HG02610 (cell line): ENCODE measurements at regions not wholly inside any gene's neighbourhood (a gene's known extent, or its start where the extent isn't known, plus 50 kb on each side); places are given as distances from the start of the nearest gene placed in this dataset.

Experiments used
- ATAC-seq: cut with Tn5 transposase; IDR thresholded peaks from one replicate; pipeline ENCODE4 v1.9.1; 2021; ENCODE audit warnings: mild to moderate bottlenecking, moderate library complexity; ENCODE audit not compliant: unreplicated experiment

- ATAC-seq: peak; percentile 43
These were observed 238.8 kb downstream of the EDEM1 start for GRCh38 chr3:5426094-5426883.

GRCh38 chr3:5427021-5427420, 239.5 kb downstream of the EDEM1 start:
- no peak for ATAC-seq

GRCh38 chr3:5427938-5428337, 240.4 kb downstream of the EDEM1 start:
- no peak for ATAC-seq

DNA sequence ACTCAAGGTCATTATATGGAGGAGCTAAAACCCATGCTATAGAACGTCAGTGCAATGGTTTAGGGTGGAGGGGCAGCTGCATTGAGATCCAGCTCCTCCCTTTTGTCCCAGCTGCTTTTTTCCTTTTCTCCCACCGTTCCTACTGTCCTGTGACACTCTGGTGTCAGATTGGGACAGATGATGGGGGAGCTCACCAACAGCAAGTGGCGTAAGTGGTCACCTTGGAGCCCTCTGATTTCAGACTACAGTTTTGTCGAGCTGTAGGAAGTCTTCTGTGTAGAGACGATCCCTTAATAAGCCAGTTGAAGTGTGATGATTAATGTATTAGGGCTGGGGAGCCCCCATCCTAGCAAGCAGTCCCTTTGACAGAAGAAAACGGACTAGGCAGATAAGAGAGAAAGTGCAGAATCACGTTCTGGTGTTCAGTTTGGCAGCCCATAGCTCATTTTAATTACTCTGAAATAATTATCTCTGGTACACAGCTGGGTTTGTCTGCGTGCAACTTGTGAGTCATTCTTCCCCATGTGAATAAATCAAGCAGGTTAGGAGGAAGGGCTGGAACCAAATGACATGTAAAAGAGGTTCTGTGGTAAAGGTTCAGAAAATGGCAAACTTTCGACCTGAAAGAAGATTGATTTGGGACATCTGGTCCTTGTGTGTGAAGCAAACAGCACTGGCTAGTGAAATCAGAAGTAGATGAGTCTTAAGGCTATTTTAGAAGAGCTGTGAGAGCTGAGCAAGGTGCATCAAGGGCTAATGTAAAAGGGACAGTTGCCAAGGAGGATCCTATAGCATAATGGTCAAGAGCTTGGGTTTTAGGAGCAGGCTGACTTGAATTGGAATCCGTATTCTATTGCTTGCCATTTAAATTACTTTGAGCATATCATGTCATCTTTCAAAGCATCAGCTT, 241.4 kb downstream of the EDEM1 start:
- peak; percentile 92 for ATAC-seq

- no peak for ATAC-seq
These were observed 242.0 kb downstream of the EDEM1 start for GRCh38 chr3:5429517-5429890.

DNA sequence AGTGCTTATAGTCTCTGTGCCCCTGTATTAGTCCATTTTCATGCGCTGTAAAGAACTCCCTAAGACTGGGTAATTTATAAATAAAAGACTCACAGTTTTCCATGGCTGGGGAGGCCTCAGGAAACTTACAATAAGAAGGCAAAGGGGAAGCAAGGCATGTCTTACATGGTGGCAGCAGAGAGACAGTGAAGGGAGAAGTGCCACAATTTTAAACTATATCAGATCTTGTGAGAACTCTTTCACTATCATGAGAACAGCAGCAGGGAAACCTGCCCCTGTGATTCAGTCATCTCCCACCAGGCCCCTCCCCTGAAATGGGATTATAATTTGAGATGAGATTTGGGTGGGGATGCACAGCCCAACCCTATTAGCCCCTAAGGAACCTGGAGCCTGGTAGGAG, 243.2 kb downstream of the EDEM1 start:
- no peak for ATAC-seq

DNA sequence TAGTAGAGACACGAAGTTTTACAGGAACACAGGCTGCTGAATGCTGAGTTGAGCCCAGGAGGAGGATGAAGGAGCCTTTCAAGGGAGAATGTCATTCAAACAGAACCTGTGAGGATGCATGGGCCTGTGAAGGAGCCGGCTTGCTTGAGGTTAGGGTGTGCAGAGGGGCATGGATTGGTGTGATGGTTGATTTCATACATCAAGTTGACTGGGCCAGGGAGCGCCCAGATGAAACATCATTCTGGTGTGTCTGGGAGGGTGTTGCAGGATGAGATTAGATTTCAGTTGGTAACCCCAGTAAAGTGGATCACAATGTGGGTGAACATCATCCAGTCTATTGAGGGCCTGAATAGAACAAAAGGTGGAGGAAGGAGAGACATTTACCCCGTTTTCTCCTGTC, 243.6 kb downstream of the EDEM1 start:
- ATAC-seq: no peak

GRCh38 chr3:5431811-5432378, 244.4 kb downstream of the EDEM1 start:
- ATAC-seq: no peak

- ATAC-seq: no peak
These were observed 249.8 kb downstream of the EDEM1 start for GRCh38 chr3:5437296-5437782.

DNA sequence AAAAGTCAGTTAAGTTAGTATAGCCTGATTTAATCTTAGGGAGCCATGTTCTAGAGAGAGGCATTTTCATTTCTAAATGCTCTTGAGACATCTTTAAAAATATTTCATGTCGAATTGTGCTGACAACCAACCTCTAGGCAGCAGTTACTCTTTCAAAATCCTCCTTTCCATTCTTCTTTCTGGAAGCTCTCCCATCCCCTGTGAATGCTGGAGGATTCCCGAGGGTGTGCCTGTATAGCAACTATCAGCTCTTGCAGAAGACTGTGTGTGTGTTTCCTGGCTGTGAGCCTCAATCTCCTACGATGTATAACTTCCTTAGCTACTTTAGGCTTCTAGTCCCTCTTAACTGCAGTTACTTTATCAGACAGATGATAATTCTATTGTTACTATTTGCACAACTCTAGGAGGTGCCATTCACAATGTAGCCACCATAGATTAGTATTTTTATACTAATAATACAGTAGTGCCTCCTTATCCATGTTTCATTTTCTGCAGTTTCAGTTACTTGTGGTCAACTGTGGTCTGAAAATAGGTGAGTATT, 250.3 kb downstream of the EDEM1 start:
- ATAC-seq: no peak

DNA sequence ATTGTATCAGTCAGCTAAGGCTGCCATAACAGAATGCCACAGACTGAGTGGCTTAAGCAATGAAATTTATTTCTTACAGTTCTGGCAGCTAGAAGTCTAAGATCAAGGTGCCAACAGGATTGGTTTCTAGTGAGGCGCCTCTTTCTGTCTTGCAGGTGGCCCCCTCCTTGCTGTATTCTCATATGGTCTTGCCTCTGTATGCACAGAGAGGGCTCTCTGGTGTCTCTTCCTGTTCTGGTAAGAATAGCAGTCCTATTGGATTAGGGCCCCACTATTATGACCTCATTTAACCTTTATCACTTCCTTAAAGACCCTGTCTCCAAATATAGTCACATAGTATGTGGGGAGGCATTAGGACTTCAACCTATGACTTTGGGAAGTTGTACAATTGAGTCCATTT, 253.9 kb downstream of the EDEM1 start:
- ATAC-seq: no peak

DNA sequence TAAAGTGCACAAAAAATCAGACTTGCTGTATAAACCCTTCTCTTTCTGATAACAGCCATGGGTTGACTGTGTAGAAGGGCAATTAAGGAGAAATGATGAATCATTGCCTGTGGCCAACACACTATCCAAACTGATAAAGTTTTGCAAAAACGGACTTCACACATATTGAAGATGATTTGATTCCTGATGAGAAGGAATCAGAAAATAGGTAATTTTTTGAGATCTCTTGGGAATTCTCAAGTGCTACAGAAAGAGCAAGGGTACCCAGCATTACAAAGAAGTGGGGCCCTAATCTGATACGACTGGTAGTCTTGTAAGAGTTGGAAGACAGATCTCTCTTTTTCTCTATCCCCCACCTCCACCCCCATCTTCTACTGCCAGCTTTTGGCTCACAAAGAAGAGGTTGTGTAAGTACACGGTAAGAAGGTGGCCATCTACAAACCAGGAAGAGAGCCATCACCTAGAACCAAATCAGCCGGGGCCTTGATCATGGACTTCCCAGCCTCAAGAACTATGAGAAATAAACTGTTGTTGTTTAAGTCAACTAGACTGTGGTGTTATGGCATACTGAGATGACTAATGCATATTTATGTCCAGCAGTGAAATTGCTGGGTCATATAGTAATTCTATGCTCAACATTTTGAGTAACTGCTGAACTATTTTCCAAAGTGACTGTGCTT, 254.7 kb downstream of the EDEM1 start:
- ATAC-seq: peak; percentile 54

DNA sequence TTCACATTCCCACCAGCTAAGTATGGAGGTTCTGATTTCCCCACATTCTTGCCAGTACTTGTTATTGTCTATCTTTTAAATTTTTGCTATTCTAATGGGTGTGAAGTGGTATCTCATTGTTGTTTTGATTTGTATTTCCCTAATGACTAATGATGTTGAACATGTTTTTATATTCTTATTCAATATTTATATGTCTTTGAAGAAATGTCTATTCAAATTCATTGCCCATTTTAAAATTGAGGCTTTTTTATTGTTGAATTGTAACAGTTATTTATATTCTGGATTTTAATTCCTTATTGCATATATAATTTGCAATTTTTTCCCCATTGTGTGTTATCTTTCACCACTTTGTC, 255.3 kb downstream of the EDEM1 start:
- ATAC-seq: no peak

DNA sequence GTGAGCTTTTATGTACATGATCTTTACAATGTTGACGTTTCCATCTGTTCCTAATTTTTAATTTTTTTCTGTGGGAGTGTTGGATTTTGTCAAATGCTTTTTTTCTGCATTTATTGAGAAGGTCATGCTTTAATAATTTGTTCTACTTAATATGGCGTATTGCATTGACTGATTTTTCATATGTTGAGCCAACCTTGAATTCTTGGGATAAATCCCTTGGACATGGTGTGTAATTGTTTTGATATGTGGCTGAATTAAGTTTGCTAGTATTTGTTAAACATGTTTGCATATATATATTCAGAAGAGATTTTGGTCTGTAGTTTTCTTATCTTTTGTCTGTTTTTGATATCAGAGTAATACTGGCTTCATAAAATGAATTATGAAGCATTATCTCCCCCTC, 256.7 kb downstream of the EDEM1 start:
- no peak for ATAC-seq

DNA sequence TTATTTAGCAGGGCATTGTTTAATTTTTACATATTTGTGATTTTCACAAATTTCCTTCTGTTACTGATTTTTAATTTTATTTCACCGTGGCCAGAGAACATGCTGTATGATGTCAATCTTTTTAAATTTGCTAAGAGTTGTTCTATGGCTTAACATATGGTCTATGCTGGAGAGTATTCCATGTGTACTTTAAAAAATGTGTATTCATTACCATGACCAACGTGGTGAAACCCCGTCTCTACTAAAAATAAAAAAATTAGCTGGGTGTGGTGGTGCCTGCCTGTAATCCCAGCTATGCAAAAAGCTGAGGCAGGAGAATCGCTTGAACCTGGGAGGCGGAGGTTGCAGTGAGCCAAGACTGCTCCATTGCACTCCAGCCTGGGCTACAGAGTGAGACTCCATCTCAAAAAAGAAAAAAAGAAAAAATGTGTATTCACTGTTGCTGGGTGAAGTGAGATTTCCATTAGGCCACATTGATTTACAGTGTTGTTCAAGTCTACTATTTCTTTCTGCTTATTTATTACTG, 258.2 kb downstream of the EDEM1 start:
- ATAC-seq: no peak

DNA sequence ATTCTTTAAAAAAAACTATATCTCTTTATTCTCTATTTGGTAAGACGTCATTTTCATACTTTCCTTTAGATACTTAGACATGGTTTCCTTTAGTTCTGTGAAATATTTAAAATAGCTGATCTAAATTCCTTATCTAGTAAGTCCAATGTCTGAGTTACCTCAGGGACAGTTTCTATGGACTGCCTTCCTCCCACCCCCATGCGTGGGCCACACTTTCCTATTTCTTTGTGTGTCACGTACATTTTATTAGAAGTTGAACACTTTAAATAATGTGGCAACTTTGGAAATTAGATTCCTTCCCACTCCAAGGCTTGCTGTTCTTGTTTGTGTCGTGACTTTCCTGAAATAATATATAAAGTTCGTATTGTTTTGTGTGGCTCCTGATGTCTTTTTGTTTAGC, 260.7 kb downstream of the EDEM1 start:
- ATAC-seq: no peak

DNA sequence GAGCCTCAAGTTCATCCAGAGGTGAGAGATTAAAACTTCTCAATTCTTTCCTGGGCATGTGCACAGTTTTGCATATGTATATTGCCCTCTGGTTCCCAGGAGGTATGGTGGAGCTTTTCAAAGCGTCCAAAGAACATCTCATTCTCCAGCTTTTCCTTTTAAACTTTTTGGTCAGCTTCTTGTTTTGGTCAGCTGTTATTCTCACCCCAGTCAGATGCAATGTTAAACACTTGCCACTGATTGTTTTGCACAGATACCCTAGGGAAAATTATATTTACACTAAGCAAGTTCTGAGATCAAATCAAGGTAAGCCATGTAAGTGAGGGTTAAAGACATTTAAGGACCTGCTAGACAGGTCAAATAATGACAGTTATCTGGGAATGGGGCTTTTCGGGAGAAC, 261.3 kb downstream of the EDEM1 start:
- ATAC-seq: no peak

- ATAC-seq: peak; percentile 87
These were observed 268.7 kb downstream of the EDEM1 start for GRCh38 chr3:5456199-5456598.

DNA sequence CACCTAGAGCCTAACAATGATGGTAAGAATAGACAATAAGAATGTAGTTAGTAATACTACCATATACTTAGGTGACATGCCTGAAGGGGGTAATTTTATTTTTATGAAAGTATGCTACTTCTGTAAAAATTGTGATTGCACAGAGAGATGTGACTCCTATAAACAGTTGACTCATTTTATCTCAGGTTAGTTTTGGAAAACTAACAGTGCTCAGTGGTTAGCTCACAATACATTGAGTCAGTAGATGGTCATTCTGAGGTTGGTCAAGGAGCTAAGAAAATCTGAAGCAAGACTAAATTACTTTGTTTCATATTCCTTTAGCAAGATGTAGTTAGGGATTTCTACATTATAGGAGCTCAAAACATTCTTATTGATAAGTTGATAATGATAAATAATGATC, 271.0 kb downstream of the EDEM1 start:
- ATAC-seq: no peak

DNA sequence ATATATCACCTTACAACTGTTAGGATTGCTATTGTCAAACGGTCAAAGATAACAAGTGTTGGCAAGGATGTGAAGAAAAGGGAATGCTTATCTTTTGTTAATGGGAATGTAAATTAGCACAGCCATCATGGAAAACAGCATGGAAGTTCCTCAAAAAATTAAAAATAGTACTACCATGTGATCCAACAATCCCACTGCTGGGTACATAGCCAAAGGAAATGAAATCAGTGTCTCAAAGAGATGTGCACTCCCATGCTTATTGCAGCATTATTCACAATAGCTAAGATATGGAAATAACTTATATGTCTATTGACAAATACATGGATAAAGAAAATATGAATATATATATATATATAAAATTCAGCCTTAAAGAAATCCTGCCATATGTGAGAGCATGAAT, 274.6 kb downstream of the EDEM1 start:
- ATAC-seq: no peak

GRCh38 chr3:5463991-5464390, 276.5 kb downstream of the EDEM1 start:
- no peak for ATAC-seq
